ENCODE measurements at regions not wholly inside any gene's neighbourhood (a gene's known extent, or its start where the extent isn't known, plus 50 kb on each side); places are given as distances from the start of the nearest gene placed in this dataset.
"Not testable (repeated sequence)": the region's sequence is repeated elsewhere in the genome, so short reads cannot be mapped to it uniquely, and the experiment has no call there.

GRCh38 chr16:16625140-16625539 is 246.2 kb downstream of the NPIPA7 start:
- not testable (repeated sequence) for TF ChIP-seq CTCF (IDR thresholded peaks at IDR 0.05; ENCODE audit: insufficient read depth, low read depth, low read length); EZH2 (IDR thresholded peaks at IDR 0.05; ENCODE audit: insufficient read depth, low read length)

Data from astrocyte (in vitro differentiated cells and primary cell).